Neural progenitor cell (in vitro differentiated cells): ENCODE measurements at regions not wholly inside any gene's neighbourhood (a gene's known extent, or its start where the extent isn't known, plus 50 kb on each side); places are given as distances from the start of the nearest gene placed in this dataset.

ENCODE experiments used
- DNase-seq: peaks from one replicate; pipeline ENCODE4 v3.0.0-alpha.2; 2016; ENCODE audit warnings: low spot score
- H2AFZ ChIP-seq: fragments of 200-600 bp; sonication (generic); replicated peaks from 2 replicates; pipeline ENCODE4 v1.6.1; 2016; ENCODE audit warnings: antibody characterized with exemption
- H3F3A ChIP-seq: fragments of 200-600 bp; sonication (generic); 2 replicates; pipeline ENCODE4 v1.6.1; 2016; ENCODE audit warnings: antibody characterized with exemption, low read depth
- H3K27ac ChIP-seq: fragments of 200-600 bp; sonication (generic); 2 replicates; pipeline ENCODE4 v1.5.1; 2016; ENCODE audit warnings: mild to moderate bottlenecking
- H3K27me3 ChIP-seq: fragments of 200-600 bp; sonication (generic); 2 replicates; pipeline ENCODE4 v1.6.1; 2016; ENCODE audit warnings: mild to moderate bottlenecking, moderate library complexity
- H3K36me3 ChIP-seq: fragments of 200-600 bp; sonication (generic); 2 replicates; pipeline ENCODE4 v1.5.1; 2016
- H3K4me1 ChIP-seq: fragments of 200-600 bp; sonication (generic); 2 replicates; pipeline ENCODE4 v1.6.1; 2016; ENCODE audit warnings: mixed run types
- H3K4me2 ChIP-seq: fragments of 200-600 bp; sonication (generic); 2 replicates; pipeline ENCODE4 v1.6.1; 2016
- H3K4me3 ChIP-seq: fragments of 200-600 bp; sonication (generic); 2 replicates; pipeline ENCODE4 v1.5.1; 2016
- H3K79me2 ChIP-seq: fragments of 200-600 bp; sonication (generic); 2 replicates; pipeline ENCODE4 v1.6.1; 2016; ENCODE audit warnings: low read depth
- H3K9ac ChIP-seq: fragments of 200-600 bp; sonication (generic); 2 replicates; pipeline ENCODE4 v1.6.1; 2016
- H3K9me3 ChIP-seq: fragments of 200-600 bp; sonication (generic); 2 replicates; pipeline ENCODE4 v1.5.1; 2016; ENCODE audit warnings: low read depth
- H4K20me1 ChIP-seq: fragments of 200-600 bp; sonication (generic); 2 replicates; pipeline ENCODE4 v1.6.1; 2016; ENCODE audit warnings: low read depth
- H3K27ac Mint-ChIP-seq: 3 replicates; pipeline ENCODE4 v1.8.0; 2021; ENCODE audit warnings: mixed read lengths
- H3K27me3 Mint-ChIP-seq: 2 replicates; pipeline ENCODE4 v1.8.0; 2022; ENCODE audit warnings: low read depth, mild to moderate bottlenecking, inconsistent platforms, moderate library complexity, mixed read lengths; ENCODE audit not compliant: insufficient read depth
- H3K36me3 Mint-ChIP-seq: 3 replicates; pipeline ENCODE4 v1.8.0; 2021; ENCODE audit warnings: mixed read lengths
- H3K4me1 Mint-ChIP-seq: 3 replicates; pipeline ENCODE4 v1.8.0; 2021; ENCODE audit warnings: mixed read lengths
- H3K4me3 Mint-ChIP-seq: 3 replicates; pipeline ENCODE4 v1.8.0; 2021; ENCODE audit warnings: mild to moderate bottlenecking, moderate library complexity, mixed read lengths
- H3K9me3 Mint-ChIP-seq: 3 replicates; pipeline ENCODE4 v1.8.0; 2020; ENCODE audit warnings: mixed read lengths
- CTCF ChIP-seq: fragments of 200-600 bp; sonication (generic); IDR thresholded peaks from 2 replicates; pipeline ENCODE4 v1.5.1; 2017; ENCODE audit warnings: antibody characterized with exemption, mild to moderate bottlenecking
- EZH2 ChIP-seq: fragments of 200-600 bp; sonication (generic); IDR thresholded peaks from 2 replicates; pipeline ENCODE4 v1.6.1; 2017; ENCODE audit warnings: antibody characterized with exemption, mild to moderate bottlenecking, moderate library complexity
- EZH2phosphoT487 ChIP-seq: fragments of 200-600 bp; sonication (generic); IDR thresholded peaks from 2 replicates; pipeline ENCODE4 v1.6.1; 2017; ENCODE audit warnings: antibody characterized with exemption

GRCh38 chr7:71019706-71020105 lies 112.2 kb upstream of the GALNT17 start:
- Histone ChIP-seq H3K4me3 (no peak overlapping the region), H3K4me1 (no peaks in the 10 kb centered on the region), H2AFZ (no peak overlapping the region), H3K9me3 (no peaks in the 10 kb centered on the region), H3K27ac (no peak overlapping the region), H3K79me2 (no peaks in the 10 kb centered on the region), H3K9ac (no peak overlapping the region), H3K27me3 (no peaks in the 10 kb centered on the region), H3K36me3 (no peaks in the 10 kb centered on the region), H3K4me2 (no peak overlapping the region), H4K20me1 (no peaks in the 10 kb centered on the region), H3F3A (no peaks in the 10 kb centered on the region)
- Mint-ChIP-seq H3K4me1 (no peaks in the 10 kb centered on the region), H3K36me3 (no peaks in the 10 kb centered on the region), H3K9me3 (peaks cover 2% of the 10 kb centered on the region), H3K27me3 (peaks cover 3% of the 10 kb centered on the region), H3K4me3 (no peak overlapping the region), H3K27ac (no peak overlapping the region)
- no peak for DNase-seq
- TF ChIP-seq CTCF (no peak), EZH2 (no peak), EZH2phosphoT487 (no peak)

GRCh38 chr7:71021131-71021530 lies 110.8 kb upstream of the GALNT17 start:
- no peaks in the 10 kb centered on the region for H3F3A ChIP-seq
- no peaks in the 10 kb centered on the region for H3K79me2 ChIP-seq
- H3K4me3 Mint-ChIP-seq = no peak overlapping the region
- no peak overlapping the region for H3K4me2 ChIP-seq
- peaks cover 2% of the 10 kb centered on the region for H3K9me3 Mint-ChIP-seq
- H3K27ac ChIP-seq = no peak overlapping the region
- H3K4me3 ChIP-seq = no peak overlapping the region
- H3K27me3 Mint-ChIP-seq = peaks cover 4% of the 10 kb centered on the region
- H3K36me3 Mint-ChIP-seq = no peaks in the 10 kb centered on the region
- H3K36me3 ChIP-seq = no peaks in the 10 kb centered on the region
- H3K4me1 ChIP-seq = no peaks in the 10 kb centered on the region
- H3K27ac Mint-ChIP-seq = no peak overlapping the region
- H3K4me1 Mint-ChIP-seq = no peaks in the 10 kb centered on the region
- DNase-seq = no peak
- H3K9ac ChIP-seq = no peak overlapping the region
- no peak overlapping the region for H2AFZ ChIP-seq
- H4K20me1 ChIP-seq = no peaks in the 10 kb centered on the region
- no peaks in the 10 kb centered on the region for H3K9me3 ChIP-seq
- TF ChIP-seq EZH2 (no peak), CTCF (no peak), EZH2phosphoT487 (no peak)
- no peaks in the 10 kb centered on the region for H3K27me3 ChIP-seq

- no peaks in the 10 kb centered on the region for H3F3A ChIP-seq
- H3K79me2 ChIP-seq = no peaks in the 10 kb centered on the region
- Mint-ChIP-seq H3K36me3 (no peaks in the 10 kb centered on the region), H3K4me1 (no peaks in the 10 kb centered on the region), H3K27ac (no peak overlapping the region), H3K4me3 (no peak overlapping the region), H3K27me3 (peaks cover 6% of the 10 kb centered on the region), H3K9me3 (no peaks in the 10 kb centered on the region)
- DNase-seq = no peak
- H3K4me3 ChIP-seq = no peak overlapping the region
- no peak overlapping the region for H2AFZ ChIP-seq
- H3K4me2 ChIP-seq = no peak overlapping the region
- no peaks in the 10 kb centered on the region for H3K36me3 ChIP-seq
- no peak overlapping the region for H3K27ac ChIP-seq
- H3K4me1 ChIP-seq = no peaks in the 10 kb centered on the region
- no peaks in the 10 kb centered on the region for H4K20me1 ChIP-seq
- H3K27me3 ChIP-seq = no peaks in the 10 kb centered on the region
- no peak overlapping the region for H3K9ac ChIP-seq
- TF ChIP-seq EZH2phosphoT487 = no peak
- no peak for TF ChIP-seq EZH2
- TF ChIP-seq CTCF = no peak
- no peaks in the 10 kb centered on the region for H3K9me3 ChIP-seq
These were observed 105.3 kb upstream of the GALNT17 start for GRCh38 chr7:71026680-71027079.

- no peak overlapping the region for H3K27ac Mint-ChIP-seq
- no peak overlapping the region for H3K4me2 ChIP-seq
- H3K9me3 ChIP-seq = no peaks in the 10 kb centered on the region
- no peak overlapping the region for H3K27ac ChIP-seq
- H3K36me3 Mint-ChIP-seq = no peaks in the 10 kb centered on the region
- H3K4me3 Mint-ChIP-seq = no peak overlapping the region
- H3K4me3 ChIP-seq = no peak overlapping the region
- H3K27me3 Mint-ChIP-seq = peaks cover 3% of the 10 kb centered on the region
- H3K9me3 Mint-ChIP-seq = peaks cover 6% of the 10 kb centered on the region
- H3K79me2 ChIP-seq = no peaks in the 10 kb centered on the region
- no peaks in the 10 kb centered on the region for H3K27me3 ChIP-seq
- H4K20me1 ChIP-seq = no peaks in the 10 kb centered on the region
- TF ChIP-seq EZH2 (no peak), CTCF (no peak), EZH2phosphoT487 (no peak)
- H3K4me1 ChIP-seq = no peaks in the 10 kb centered on the region
- no peak for DNase-seq
- no peak overlapping the region for H2AFZ ChIP-seq
- no peak overlapping the region for H3K9ac ChIP-seq
- no peaks in the 10 kb centered on the region for H3F3A ChIP-seq
- H3K4me1 Mint-ChIP-seq = no peaks in the 10 kb centered on the region
- H3K36me3 ChIP-seq = no peaks in the 10 kb centered on the region
These were observed 97.7 kb upstream of the GALNT17 start for GRCh38 chr7:71034243-71034642.
